Psoas muscle (tissue), 7 donors: ENCODE measurements at regions not wholly inside any gene's neighbourhood (a gene's known extent, or its start where the extent isn't known, plus 50 kb on each side); places are given as distances from the start of the nearest gene placed in this dataset.

Source experiments
- ATAC-seq, 4 donors: fragments of 200-7000 bp; cut with Tn5 transposase; one replicate each; pipeline ENCODE4 v1.9.1; 2020; ENCODE audit warnings: moderate library complexity in 3 of 4, mild to moderate bottlenecking in 2 of 4
- DNase-seq, 2 donors: peaks; one replicate each; pipeline ENCODE4 v3.0.0-alpha.2; 2020
- H3K27ac ChIP-seq: fragments of 200-600 bp; one replicate; pipeline ENCODE4 v1.8.0; 2022
- H3K27me3 ChIP-seq, 3 donors: fragments of 200-600 bp in 1 of 3; one replicate each; pipeline versions ENCODE4 v1.6.1 to v1.8.0; 2013 to 2022; ENCODE audit warnings: low read length in 2 of 3, mild to moderate bottlenecking in 2 of 3, moderate library complexity in 1 of 3; ENCODE audit not compliant: insufficient read depth in 3 of 3
- H3K36me3 ChIP-seq, 2 donors: fragments of 200-600 bp in 1 of 2; one replicate each; pipeline versions ENCODE4 v1.6.1 to v1.8.0; 2013 to 2022; ENCODE audit warnings: low read depth in 1 of 2, mild to moderate bottlenecking in 1 of 2, moderate library complexity in 1 of 2; ENCODE audit not compliant: insufficient read depth in 1 of 2
- H3K4me1 ChIP-seq: fragments of 200-600 bp; one replicate; pipeline ENCODE4 v1.8.0; 2022
- H3K4me3 ChIP-seq: fragments of 200-600 bp; one replicate; pipeline ENCODE4 v1.8.0; 2022; ENCODE audit warnings: mild to moderate bottlenecking
- H3K9me3 ChIP-seq: fragments of 200-600 bp; one replicate; pipeline ENCODE4 v1.8.0; 2022
- CTCF ChIP-seq: fragments of 200-600 bp; IDR thresholded peaks from one replicate; pipeline ENCODE4 v1.8.0; 2022; ENCODE audit warnings: antibody characterized with exemption
- WGBS, 3 donors: extraction: QIAGEN DNeasy Blood & Tissue Kit; methylation state at CpG; one replicate each; pipeline versions ENCODE4 v1.1.6 to v1.1.7; 2013; 5-methylcytosine and 5-hydroxymethylcytosine counted together
- intact Hi-C, 2 donors: fragments of 100-400 bp; cut with DNase I; formaldehyde crosslinking; loops; one replicate each; pipeline versions ENCODE4 v1.11.0 to v1.14.2; 2022
- donor health status: healthy with polysubstance abuse.
- donor health status: DM: no; HTN: no; CAD: no; lungs with moderate emphysema.
- donor health status: Bipolar disorder and iron deficiency.
- donor health status: healthy.
- donor health status: DM: yes; HTN: yes; CAD: no.
- donor health status: DM: no; HTN: no; CAD: no.
- donor health status: DM: yes; HTN: yes; CAD: no.

GRCh38 chr2:136658201-136658600 lies 107.1 kb upstream of the THSD7B start:
- no peak for TF ChIP-seq CTCF

GRCh38 chr2:136653861-136654260 lies 111.5 kb upstream of the THSD7B start:
- TF ChIP-seq CTCF: no peak
- intact Hi-C loops: no loop called here

More at GRCh38 chr2:136658201-136658600, 107.1 kb upstream of the THSD7B start:
- intact Hi-C loops: no loop called here
- DNase-seq (no peak), ATAC-seq (no peak)
- no peaks in the 10 kb centered on the region for H3K4me1 ChIP-seq
- no peak overlapping the region for H3K4me3 ChIP-seq
- H3K9me3 ChIP-seq: no peaks in the 10 kb centered on the region
- no peak overlapping the region for H3K27ac ChIP-seq
- H3K27me3 ChIP-seq: no peaks in the 10 kb centered on the region
- no peaks in the 10 kb centered on the region for H3K36me3 ChIP-seq
- WGBS, 3 donors: 93 to 97% (median 95%) methylated on average over 1 of the region's 1 CpG

GRCh38 chr2:136651456-136652010 lies 113.8 kb upstream of the THSD7B start:
- Histone ChIP-seq H3K4me1 (no peaks in the 10 kb centered on the region), H3K27ac (no peak overlapping the region), H3K4me3 (no peak overlapping the region), H3K9me3 (no peaks in the 10 kb centered on the region), H3K36me3 (no peaks in the 10 kb centered on the region), H3K27me3 (peaks cover 0 to 5% (median 0%) of the 10 kb centered on the region in 3 donors)
- DNase-seq (no peak), ATAC-seq (no peak)
- TF ChIP-seq CTCF: no peak
- 49 to 64% (median 58%) methylated on average over 3 of the region's 3 CpGs for WGBS, 3 donors
- intact Hi-C loops: no loop called here

More at GRCh38 chr2:136653861-136654260, 111.5 kb upstream of the THSD7B start:
- 3 to 9% (median 3%) methylated on average over 2 of the region's 2 CpGs for WGBS, 3 donors
- ATAC-seq: no peak
- H3K27me3 ChIP-seq: no peaks in the 10 kb centered on the region
- no peak for DNase-seq
- no peak overlapping the region for H3K27ac ChIP-seq
- no peaks in the 10 kb centered on the region for H3K36me3 ChIP-seq
- H3K4me3 ChIP-seq: no peak overlapping the region
- H3K9me3 ChIP-seq: no peaks in the 10 kb centered on the region
- H3K4me1 ChIP-seq: no peaks in the 10 kb centered on the region

GRCh38 chr2:136647039-136647438 lies 118.3 kb upstream of the THSD7B start:
- TF ChIP-seq CTCF: no peak
- Histone ChIP-seq H3K9me3 (no peaks in the 10 kb centered on the region), H3K27me3 (peaks cover 0 to 5% (median 0%) of the 10 kb centered on the region in 3 donors), H3K4me3 (no peak overlapping the region), H3K4me1 (no peaks in the 10 kb centered on the region), H3K36me3 (no peaks in the 10 kb centered on the region), H3K27ac (no peak overlapping the region)
- DNase-seq (no peak), ATAC-seq (no peak)
- WGBS, 3 donors: 91 to 100% (median 93%) methylated on average over 1 of the region's 1 CpG
- intact Hi-C loops: no loop called here

- no peak overlapping the region for H3K4me3 ChIP-seq
- ATAC-seq: no peak
- no peaks in the 10 kb centered on the region for H3K36me3 ChIP-seq
- intact Hi-C loops: no loop called here
- H3K27ac ChIP-seq: no peak overlapping the region
- H3K4me1 ChIP-seq: no peaks in the 10 kb centered on the region
- no peaks in the 10 kb centered on the region for H3K9me3 ChIP-seq
- peaks cover 0 to 5% (median 0%) of the 10 kb centered on the region in 3 donors for H3K27me3 ChIP-seq
- TF ChIP-seq CTCF: no peak
- DNase-seq: no peak
- WGBS, 3 donors: 10 to 24% (median 11%) methylated on average over 3 of the region's 3 CpGs
Measured at GRCh38 chr2:136645236-136645828, 120.0 kb upstream of the THSD7B start.
